ENCODE measurements at regions not wholly inside any gene's neighbourhood (a gene's known extent, or its start where the extent isn't known, plus 50 kb on each side); places are given as distances from the start of the nearest gene placed in this dataset.
"Not testable (repeated sequence)": the region's sequence is repeated elsewhere in the genome, so short reads cannot be mapped to it uniquely, and the experiment has no call there.

DNA sequence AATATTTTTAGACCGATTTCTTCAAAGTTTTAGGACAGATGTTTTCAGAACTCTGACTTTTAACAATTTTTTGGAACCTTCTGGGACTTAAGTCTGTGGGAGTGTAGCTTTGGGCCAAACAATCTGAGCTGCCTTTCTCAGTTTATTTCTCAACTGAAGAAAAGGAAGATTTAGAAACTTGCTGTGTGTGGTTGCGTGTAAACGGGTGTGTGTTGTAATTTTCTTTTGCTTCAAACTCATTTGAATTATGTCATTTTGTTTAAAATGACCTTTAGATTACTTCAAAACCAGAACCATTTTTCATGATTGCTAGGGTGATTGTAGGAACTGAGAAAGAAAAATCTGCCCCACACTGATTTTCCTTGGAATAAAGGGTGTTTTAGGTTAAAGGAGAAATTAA is 577.7 kb upstream of the GALNTL6 start:
- no peaks in the 10 kb centered on the region for H3K27me3 ChIP-seq
- intact Hi-C loops (cut with DNase I), result no loop called here
- H3K9me3 ChIP-seq, result no peaks in the 10 kb centered on the region
- H3K4me3 ChIP-seq, result no peak overlapping the region
- H3K4me1 ChIP-seq, result no peaks in the 10 kb centered on the region
- DNase-seq (no peak), ATAC-seq (no peak)
- TF ChIP-seq, protein P1, sequence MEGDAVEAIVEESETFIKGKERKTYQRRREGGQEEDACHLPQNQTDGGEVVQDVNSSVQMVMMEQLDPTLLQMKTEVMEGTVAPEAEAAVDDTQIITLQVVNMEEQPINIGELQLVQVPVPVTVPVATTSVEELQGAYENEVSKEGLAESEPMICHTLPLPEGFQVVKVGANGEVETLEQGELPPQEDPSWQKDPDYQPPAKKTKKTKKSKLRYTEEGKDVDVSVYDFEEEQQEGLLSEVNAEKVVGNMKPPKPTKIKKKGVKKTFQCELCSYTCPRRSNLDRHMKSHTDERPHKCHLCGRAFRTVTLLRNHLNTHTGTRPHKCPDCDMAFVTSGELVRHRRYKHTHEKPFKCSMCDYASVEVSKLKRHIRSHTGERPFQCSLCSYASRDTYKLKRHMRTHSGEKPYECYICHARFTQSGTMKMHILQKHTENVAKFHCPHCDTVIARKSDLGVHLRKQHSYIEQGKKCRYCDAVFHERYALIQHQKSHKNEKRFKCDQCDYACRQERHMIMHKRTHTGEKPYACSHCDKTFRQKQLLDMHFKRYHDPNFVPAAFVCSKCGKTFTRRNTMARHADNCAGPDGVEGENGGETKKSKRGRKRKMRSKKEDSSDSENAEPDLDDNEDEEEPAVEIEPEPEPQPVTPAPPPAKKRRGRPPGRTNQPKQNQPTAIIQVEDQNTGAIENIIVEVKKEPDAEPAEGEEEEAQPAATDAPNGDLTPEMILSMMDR (IDR thresholded peaks at IDR 0.05), result no peak
- no peaks in the 10 kb centered on the region for H3K36me3 ChIP-seq
- H3K27ac ChIP-seq, result no peak overlapping the region

GRCh38 chr4:171229354-171229753 is 583.9 kb upstream of the GALNTL6 start:
- intact Hi-C loops (cut with DNase I); H3K4me3 ChIP-seq; H3K27me3 ChIP-seq; ATAC-seq; H3K9me3 ChIP-seq; DNase-seq; H3K4me1 ChIP-seq; H3K27ac ChIP-seq; H3K36me3 ChIP-seq: not testable (repeated sequence)

DNA sequence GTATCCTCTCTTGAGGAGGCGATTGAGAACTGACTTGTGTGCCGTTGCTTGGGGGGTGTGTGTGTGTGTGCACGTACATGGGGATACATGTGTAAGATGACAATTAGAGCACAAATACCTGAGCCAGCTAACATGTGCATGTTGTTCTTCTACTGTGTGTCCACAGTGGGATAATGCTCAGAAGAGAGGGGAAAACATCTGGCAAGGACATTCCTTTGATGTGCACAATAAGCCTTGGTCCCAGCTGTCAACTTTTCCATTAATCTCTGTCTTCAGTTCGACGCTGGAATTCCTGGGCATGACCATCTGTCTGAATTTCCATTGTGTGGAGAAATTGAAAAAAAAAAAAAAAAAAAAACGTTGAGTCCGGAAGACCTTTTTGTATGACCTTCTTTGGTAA is 592.0 kb upstream of the GALNTL6 start:
- H3K4me1 ChIP-seq, result no peaks in the 10 kb centered on the region
- no peak overlapping the region for H3K4me3 ChIP-seq
- TF ChIP-seq, protein P1 (IDR thresholded peaks at IDR 0.05), result no peak
- H3K9me3 ChIP-seq, result no peaks in the 10 kb centered on the region
- intact Hi-C loops (cut with DNase I), result no loop called here
- DNase-seq (no peak), ATAC-seq (no peak)
- no peak overlapping the region for H3K27ac ChIP-seq
- H3K27me3 ChIP-seq, result no peaks in the 10 kb centered on the region
- no peaks in the 10 kb centered on the region for H3K36me3 ChIP-seq

GRCh38 chr4:171203425-171203824 is 609.8 kb upstream of the GALNTL6 start:
- H3K4me1 ChIP-seq, result no peaks in the 10 kb centered on the region
- TF ChIP-seq, protein P1 (IDR thresholded peaks at IDR 0.05), result no peak
- no peak overlapping the region for H3K4me3 ChIP-seq
- ATAC-seq (no peak), DNase-seq (no peak)
- no peak overlapping the region for H3K27ac ChIP-seq
- H3K9me3 ChIP-seq, result no peaks in the 10 kb centered on the region
- no peaks in the 10 kb centered on the region for H3K27me3 ChIP-seq
- H3K36me3 ChIP-seq, result no peaks in the 10 kb centered on the region
- intact Hi-C loops (cut with DNase I), result no loop called here

DNA sequence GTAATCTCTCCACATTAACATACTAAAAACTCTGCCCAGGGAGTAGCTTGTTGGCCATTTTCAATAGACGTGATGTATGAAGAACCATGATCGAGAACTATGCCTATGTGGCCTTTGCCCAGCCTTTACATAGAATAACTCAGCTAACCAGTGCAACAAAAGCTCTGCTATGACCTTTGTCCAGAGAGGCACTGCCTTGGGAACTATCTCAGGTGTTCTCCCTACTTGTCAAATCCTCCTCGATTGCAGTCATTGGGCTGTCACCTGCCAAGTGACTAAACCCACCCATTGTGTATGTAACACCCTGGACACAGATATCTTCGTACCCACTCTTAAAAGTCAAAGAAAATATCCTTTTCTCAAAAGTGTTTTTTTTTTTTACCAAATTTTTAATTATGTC is 610.3 kb upstream of the GALNTL6 start:
- Histone ChIP-seq H3K27me3 (no peaks in the 10 kb centered on the region), H3K4me3 (no peak overlapping the region), H3K36me3 (no peaks in the 10 kb centered on the region), H3K4me1 (no peaks in the 10 kb centered on the region), H3K27ac (no peak overlapping the region), H3K9me3 (no peaks in the 10 kb centered on the region)
- intact Hi-C loops (cut with DNase I), result no loop called here
- DNase-seq (no peak), ATAC-seq (no peak)
- TF ChIP-seq, protein P1 (IDR thresholded peaks at IDR 0.05), result no peak

- Histone ChIP-seq H3K4me1 (no peaks in the 10 kb centered on the region), H3K36me3 (no peaks in the 10 kb centered on the region), H3K27ac (no peak overlapping the region), H3K27me3 (no peaks in the 10 kb centered on the region), H3K4me3 (no peak overlapping the region), H3K9me3 (no peaks in the 10 kb centered on the region)
- intact Hi-C loops (cut with DNase I), result no loop called here
- DNase-seq (no peak), ATAC-seq (no peak)
- TF ChIP-seq, protein P1 (IDR thresholded peaks at IDR 0.05), result no peak
Observed at GRCh38 chr4:171186700-171187099, 626.5 kb upstream of the GALNTL6 start.
